MCF 10A (cell line): ENCODE measurements at regions not wholly inside any gene's neighbourhood (a gene's known extent, or its start where the extent isn't known, plus 50 kb on each side); places are given as distances from the start of the nearest gene placed in this dataset.

ENCODE experiments used
- BruUV-seq: library from RNA; stranded (reverse); fragments of 400-500 nt; replicated peaks from 2 replicates; lab custom pipeline; 2021; lab: Mats Ljungman, UMichigan
- CTCF ChIA-PET: fragments of 300-600 bp; sonication (Branson Sonifier 250); formaldehyde crosslinking; extraction: SDS; loops from one replicate; lab custom pipeline; 2021; ENCODE audit warnings: antibody characterized with exemption, inconsistent platforms; lab: Yijun Ruan, JAX
- POLR2A ChIA-PET: fragments of 300-600, 350-650 bp; sonication (Branson Sonifier 250); formaldehyde crosslinking; extraction: SDS; loops from one replicate; lab custom pipeline; 2020; ENCODE audit warnings: antibody characterized with exemption, inconsistent platforms; lab: Yijun Ruan, JAX
- DNase-seq: peaks from one replicate; pipeline ENCODE4 v3.0.0-alpha.2; 2018; ENCODE audit not compliant: unreplicated experiment
- H3K27ac Mint-ChIP-seq: one replicate; pipeline ENCODE4 v1.8.0; 2022; ENCODE audit warnings: mild to moderate bottlenecking, low read depth, mixed read lengths; ENCODE audit not compliant: unreplicated experiment
- H3K27me3 Mint-ChIP-seq: one replicate; pipeline ENCODE4 v1.8.0; 2022; ENCODE audit warnings: mixed read lengths; ENCODE audit not compliant: insufficient read depth, unreplicated experiment
- H3K36me3 Mint-ChIP-seq: one replicate; pipeline ENCODE4 v1.8.0; 2022; ENCODE audit warnings: mild to moderate bottlenecking, moderate library complexity, mixed read lengths; ENCODE audit not compliant: insufficient read depth, unreplicated experiment
- H3K4me1 Mint-ChIP-seq: one replicate; pipeline ENCODE4 v1.8.0; 2022; ENCODE audit warnings: mixed read lengths; ENCODE audit not compliant: insufficient read depth, unreplicated experiment
- H3K4me3 Mint-ChIP-seq: one replicate; pipeline ENCODE4 v1.8.0; 2022; ENCODE audit warnings: mild to moderate bottlenecking, moderate library complexity, mixed read lengths; ENCODE audit not compliant: unreplicated experiment
- H3K9me3 Mint-ChIP-seq: one replicate; pipeline ENCODE4 v1.8.0; 2022; ENCODE audit warnings: mixed read lengths; ENCODE audit not compliant: unreplicated experiment
- intact Hi-C: fragments of 100-400 bp; cut with micrococcal nuclease; formaldehyde crosslinking; loops from 2 replicates; pipeline ENCODE4 v1.14.1; 2022
- TF ChIP-seq, protein P1 (sequence below): fragments of 200-600 bp; IDR thresholded peaks from one replicate; pipeline ENCODE4 v1.8.0; 2022; ENCODE audit warnings: antibody characterized with exemption, mild to moderate bottlenecking; ENCODE audit not compliant: unreplicated experiment

DNA sequence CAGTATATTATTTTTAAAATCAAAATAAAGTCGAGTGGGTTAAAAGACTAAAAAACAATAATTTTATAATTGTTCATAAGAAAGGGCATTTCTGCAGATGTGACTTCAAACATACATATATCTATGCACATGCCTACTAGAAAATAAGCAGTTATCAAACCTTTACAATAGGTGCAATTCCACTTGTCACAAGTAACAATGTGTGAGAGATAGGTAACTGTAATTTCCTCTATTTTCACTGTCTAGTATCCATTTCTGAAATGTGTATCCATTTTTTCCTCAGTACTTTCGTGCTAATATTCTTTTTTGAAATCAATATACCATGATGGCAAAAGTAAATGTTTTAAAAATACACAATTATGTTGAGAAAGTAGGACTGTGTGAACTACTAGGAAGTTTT is 96.9 kb upstream of the GNAI1 start:
- intact Hi-C loops = no loop called here
- Mint-ChIP-seq H3K27ac (no peak overlapping the region), H3K9me3 (no peaks in the 10 kb centered on the region), H3K36me3 (no peaks in the 10 kb centered on the region), H3K27me3 (peaks cover 82% of the 10 kb centered on the region), H3K4me1 (no peaks in the 10 kb centered on the region), H3K4me3 (no peak overlapping the region)
- CTCF ChIA-PET = interaction anchor here (0.6 to 2.2 kb wide), 3 partner anchors 9 to 353 kb away, joined by 3 to 7 read pairs (median 4); no protein-coding TSS in a partner anchor
- no peak for DNase-seq
- TF ChIP-seq, protein P1, sequence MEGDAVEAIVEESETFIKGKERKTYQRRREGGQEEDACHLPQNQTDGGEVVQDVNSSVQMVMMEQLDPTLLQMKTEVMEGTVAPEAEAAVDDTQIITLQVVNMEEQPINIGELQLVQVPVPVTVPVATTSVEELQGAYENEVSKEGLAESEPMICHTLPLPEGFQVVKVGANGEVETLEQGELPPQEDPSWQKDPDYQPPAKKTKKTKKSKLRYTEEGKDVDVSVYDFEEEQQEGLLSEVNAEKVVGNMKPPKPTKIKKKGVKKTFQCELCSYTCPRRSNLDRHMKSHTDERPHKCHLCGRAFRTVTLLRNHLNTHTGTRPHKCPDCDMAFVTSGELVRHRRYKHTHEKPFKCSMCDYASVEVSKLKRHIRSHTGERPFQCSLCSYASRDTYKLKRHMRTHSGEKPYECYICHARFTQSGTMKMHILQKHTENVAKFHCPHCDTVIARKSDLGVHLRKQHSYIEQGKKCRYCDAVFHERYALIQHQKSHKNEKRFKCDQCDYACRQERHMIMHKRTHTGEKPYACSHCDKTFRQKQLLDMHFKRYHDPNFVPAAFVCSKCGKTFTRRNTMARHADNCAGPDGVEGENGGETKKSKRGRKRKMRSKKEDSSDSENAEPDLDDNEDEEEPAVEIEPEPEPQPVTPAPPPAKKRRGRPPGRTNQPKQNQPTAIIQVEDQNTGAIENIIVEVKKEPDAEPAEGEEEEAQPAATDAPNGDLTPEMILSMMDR = no peak
- POLR2A ChIA-PET = no interaction called here
- BruUV-seq = no TSS peak

DNA sequence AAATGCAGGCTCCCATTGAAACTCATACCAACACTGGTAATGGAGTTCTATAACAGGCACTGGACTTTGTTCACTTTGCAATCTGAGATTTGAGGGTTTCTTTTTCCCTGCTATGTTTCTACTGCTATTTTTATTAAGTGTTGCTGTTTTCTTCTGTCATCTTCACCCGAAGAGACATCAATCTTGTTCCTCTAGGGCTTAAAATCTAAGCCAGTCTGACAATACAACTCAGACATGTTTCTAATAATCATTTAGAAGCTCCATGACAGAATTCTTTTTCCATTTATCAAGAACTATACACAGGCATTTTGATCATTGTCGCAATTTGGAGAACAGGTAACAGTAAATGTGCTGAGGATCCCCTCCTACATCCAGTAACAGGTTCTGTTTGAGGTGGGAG is 98.5 kb upstream of the GNAI1 start:
- intact Hi-C loops = no loop called here
- Mint-ChIP-seq H3K4me1 (no peaks in the 10 kb centered on the region), H3K27me3 (peaks cover 86% of the 10 kb centered on the region), H3K4me3 (no peak overlapping the region), H3K27ac (no peak overlapping the region), H3K9me3 (no peaks in the 10 kb centered on the region), H3K36me3 (no peaks in the 10 kb centered on the region)
- TF ChIP-seq, protein P1 = no peak
- POLR2A ChIA-PET = interaction anchor here (0.7 kb wide), 1 partner anchor 1582 kb away, joined by 4 read pairs; no protein-coding TSS in a partner anchor
- no TSS peak for BruUV-seq
- CTCF ChIA-PET = interaction anchor here (0.6 to 1.0 kb wide), 3 partner anchors 12 to 791 kb away, joined by 3 read pairs; no protein-coding TSS in a partner anchor
- DNase-seq = no peak

DNA sequence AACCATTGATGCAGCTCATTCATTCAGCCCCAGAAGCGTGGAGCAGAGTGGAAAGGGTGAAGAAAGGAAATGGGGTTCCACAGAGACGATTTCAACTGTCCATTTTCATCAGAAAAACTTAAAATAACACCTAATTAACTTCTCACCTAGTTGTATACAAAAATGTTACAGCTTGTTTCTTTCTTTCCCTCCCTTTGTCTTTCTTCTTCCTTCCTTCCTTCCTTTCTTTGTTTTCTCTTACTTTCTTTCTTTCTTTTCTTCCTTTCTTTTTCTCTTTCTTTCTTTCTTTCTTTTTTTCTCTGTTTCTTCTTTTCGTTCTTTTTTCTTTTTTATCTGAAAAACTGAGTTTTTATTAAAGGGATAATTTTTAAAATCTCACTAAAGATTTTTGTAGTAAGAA is 105.9 kb upstream of the GNAI1 start:
- ChIA-PET POLR2A (no interaction called here), CTCF (interaction anchor here (2.4 kb wide), 1 partner anchor 9 kb away, joined by 6 read pairs; no protein-coding TSS in a partner anchor)
- TF ChIP-seq, protein P1 = no peak
- Mint-ChIP-seq H3K4me1 (no peaks in the 10 kb centered on the region), H3K9me3 (no peaks in the 10 kb centered on the region), H3K27me3 (peaks cover 73% of the 10 kb centered on the region), H3K27ac (no peak overlapping the region), H3K36me3 (no peaks in the 10 kb centered on the region), H3K4me3 (no peak overlapping the region)
- BruUV-seq = no TSS peak
- intact Hi-C loops = no loop called here
- DNase-seq = no peak

DNA sequence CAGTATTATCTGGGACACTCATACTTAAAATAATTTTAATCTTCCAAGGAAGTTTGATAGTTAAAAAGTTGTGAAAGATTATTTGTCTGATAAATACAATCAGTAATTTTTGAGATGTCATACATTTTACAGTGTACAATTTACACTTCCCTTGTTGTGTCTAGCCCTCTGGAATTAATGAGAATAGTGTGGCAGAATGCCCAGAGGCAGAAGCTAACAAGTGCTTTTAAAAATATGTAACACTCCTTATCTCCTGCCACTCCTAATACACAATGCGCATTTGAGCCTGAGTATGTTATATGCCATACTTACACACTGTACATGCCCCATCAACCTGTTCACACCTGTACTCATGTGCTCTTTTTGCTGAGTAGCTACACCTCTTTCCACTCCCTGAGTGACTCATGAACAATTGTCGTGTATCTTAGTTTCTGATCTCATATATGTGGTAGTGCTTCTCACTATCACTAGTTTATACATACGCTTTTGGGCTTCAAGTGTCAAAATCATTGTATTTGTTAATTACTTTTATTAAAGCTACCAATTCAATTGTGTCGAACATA is 106.9 kb upstream of the GNAI1 start:
- intact Hi-C loops = no loop called here
- Mint-ChIP-seq H3K27me3 (peaks cover 73% of the 10 kb centered on the region), H3K4me1 (no peaks in the 10 kb centered on the region), H3K27ac (no peak overlapping the region), H3K4me3 (no peak overlapping the region), H3K36me3 (no peaks in the 10 kb centered on the region), H3K9me3 (peaks cover 8% of the 10 kb centered on the region)
- TF ChIP-seq, protein P1 = no peak
- no TSS peak for BruUV-seq
- ChIA-PET CTCF (interaction anchor here (1.0 to 2.4 kb wide), 2 partner anchors 8 to 34 kb away, joined by 3 to 6 read pairs; no protein-coding TSS in a partner anchor), POLR2A (no interaction called here)
- no peak for DNase-seq
